Transverse colon (tissue), 4 donors: ENCODE measurements at regions not wholly inside any gene's neighbourhood (a gene's known extent, or its start where the extent isn't known, plus 50 kb on each side); places are given as distances from the start of the nearest gene placed in this dataset.

Source experiments
- CTCF ChIP-seq, 5 experiments: fragments of 200-600 bp in 3 of 5; fragments of 450-650 bp in 2 of 5; sonication (generic) in 3 of 5; IDR thresholded peaks; 1 replicate in 2 of 5; 2 replicates in 3 of 5; pipeline ENCODE4 v1.5.1; 2016 to 2017; ENCODE audit warnings: antibody characterized with exemption in 5 of 5, inconsistent platforms in 3 of 5, mild to moderate bottlenecking in 2 of 5, moderate library complexity in 1 of 5
- EP300 ChIP-seq: sonication (generic); formaldehyde crosslinking; IDR thresholded peaks from one replicate; pipeline ENCODE4 v1.6.1; 2017; ENCODE audit warnings: antibody characterized with exemption, low read depth
- POLR2AphosphoS5 ChIP-seq, 3 donors: sonication (generic); formaldehyde crosslinking; IDR thresholded peaks; one replicate each; pipeline ENCODE4 v1.6.1; 2016; ENCODE audit warnings: antibody characterized with exemption in 3 of 3

- TF ChIP-seq CTCF (IDR thresholded peaks at IDR 0.05) (no peak), POLR2AphosphoS5 (IDR thresholded peaks at IDR 0.05) (no peak), EP300 (no peak)
Observed at GRCh38 chr2:39570130-39570555, 95.6 kb upstream of the TMEM178A start.
